ENCODE measurements at regions not wholly inside any gene's neighbourhood (a gene's known extent, or its start where the extent isn't known, plus 50 kb on each side); places are given as distances from the start of the nearest gene placed in this dataset.

DNA sequence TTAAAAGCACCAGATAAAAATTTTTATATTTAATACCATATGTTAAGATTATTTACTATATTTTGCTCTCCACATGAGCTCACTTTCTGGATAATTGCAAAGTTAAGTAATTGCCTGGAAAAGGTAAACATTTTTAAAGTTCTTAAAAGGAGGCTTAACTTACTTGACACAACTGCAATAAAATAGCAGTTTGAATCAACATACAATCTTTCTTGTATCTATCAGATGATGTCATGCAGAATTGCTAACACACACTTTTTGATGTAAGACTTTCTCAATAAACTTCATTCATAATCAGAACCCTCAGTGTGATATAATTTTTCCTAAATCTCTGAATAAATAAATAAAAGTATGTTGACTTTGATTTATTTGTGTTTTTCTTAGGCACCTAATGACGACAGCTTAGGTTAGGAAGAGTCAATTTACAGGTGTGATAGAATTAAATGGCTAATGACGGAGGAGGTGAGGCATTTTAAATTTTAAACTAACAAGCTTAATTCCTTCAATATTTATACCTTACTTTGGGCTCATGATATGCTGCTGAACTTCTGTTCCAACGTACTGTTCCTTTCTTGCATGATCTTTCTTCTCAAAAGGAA, 99.5 kb downstream of the LYPLAL1 start:
- H4K20me1 ChIP-seq (ENCODE audit: insufficient read depth, low read length, poor library complexity, severe bottlenecking): no peaks in the 10 kb centered on the region
- no peak overlapping the region for H3K4me3 ChIP-seq (ENCODE audit: low read length, poor library complexity, severe bottlenecking)
- no peak overlapping the region for H3K4me2 ChIP-seq (ENCODE audit: low read depth, low read length, poor library complexity, severe bottlenecking)
- H3F3A ChIP-seq (ENCODE audit: low read depth): no peaks in the 10 kb centered on the region
- H3K79me2 ChIP-seq (ENCODE audit: insufficient read depth, low read length): no peaks in the 10 kb centered on the region
- H3K4me1 ChIP-seq (ENCODE audit: insufficient read depth, low read length, poor library complexity, severe bottlenecking): no peaks in the 10 kb centered on the region
- H3K9ac ChIP-seq (ENCODE audit: low read depth, low read length, poor library complexity, severe bottlenecking): no peak overlapping the region
- no peaks in the 10 kb centered on the region for H3K9me3 ChIP-seq (ENCODE audit: insufficient read depth, low read depth, low read length)
- H3K9me2 ChIP-seq (replicated peaks; ENCODE audit: low read depth, low read length): no peaks in the 10 kb centered on the region
- no peak for TF ChIP-seq EZH2phosphoT487 (IDR thresholded peaks at IDR 0.05; ENCODE audit: borderline replicate concordance)
- TF ChIP-seq, protein P1, sequence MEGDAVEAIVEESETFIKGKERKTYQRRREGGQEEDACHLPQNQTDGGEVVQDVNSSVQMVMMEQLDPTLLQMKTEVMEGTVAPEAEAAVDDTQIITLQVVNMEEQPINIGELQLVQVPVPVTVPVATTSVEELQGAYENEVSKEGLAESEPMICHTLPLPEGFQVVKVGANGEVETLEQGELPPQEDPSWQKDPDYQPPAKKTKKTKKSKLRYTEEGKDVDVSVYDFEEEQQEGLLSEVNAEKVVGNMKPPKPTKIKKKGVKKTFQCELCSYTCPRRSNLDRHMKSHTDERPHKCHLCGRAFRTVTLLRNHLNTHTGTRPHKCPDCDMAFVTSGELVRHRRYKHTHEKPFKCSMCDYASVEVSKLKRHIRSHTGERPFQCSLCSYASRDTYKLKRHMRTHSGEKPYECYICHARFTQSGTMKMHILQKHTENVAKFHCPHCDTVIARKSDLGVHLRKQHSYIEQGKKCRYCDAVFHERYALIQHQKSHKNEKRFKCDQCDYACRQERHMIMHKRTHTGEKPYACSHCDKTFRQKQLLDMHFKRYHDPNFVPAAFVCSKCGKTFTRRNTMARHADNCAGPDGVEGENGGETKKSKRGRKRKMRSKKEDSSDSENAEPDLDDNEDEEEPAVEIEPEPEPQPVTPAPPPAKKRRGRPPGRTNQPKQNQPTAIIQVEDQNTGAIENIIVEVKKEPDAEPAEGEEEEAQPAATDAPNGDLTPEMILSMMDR (conservative IDR thresholded peaks at IDR 0.05; ENCODE audit: low read length): no peak
- H2AFZ ChIP-seq (ENCODE audit: low read length): no peak overlapping the region
- H3K36me3 ChIP-seq (ENCODE audit: insufficient read depth, low read length): no peaks in the 10 kb centered on the region
- H3K27me3 ChIP-seq (ENCODE audit: insufficient read depth, low read length, poor library complexity, severe bottlenecking): no peaks in the 10 kb centered on the region

DNA sequence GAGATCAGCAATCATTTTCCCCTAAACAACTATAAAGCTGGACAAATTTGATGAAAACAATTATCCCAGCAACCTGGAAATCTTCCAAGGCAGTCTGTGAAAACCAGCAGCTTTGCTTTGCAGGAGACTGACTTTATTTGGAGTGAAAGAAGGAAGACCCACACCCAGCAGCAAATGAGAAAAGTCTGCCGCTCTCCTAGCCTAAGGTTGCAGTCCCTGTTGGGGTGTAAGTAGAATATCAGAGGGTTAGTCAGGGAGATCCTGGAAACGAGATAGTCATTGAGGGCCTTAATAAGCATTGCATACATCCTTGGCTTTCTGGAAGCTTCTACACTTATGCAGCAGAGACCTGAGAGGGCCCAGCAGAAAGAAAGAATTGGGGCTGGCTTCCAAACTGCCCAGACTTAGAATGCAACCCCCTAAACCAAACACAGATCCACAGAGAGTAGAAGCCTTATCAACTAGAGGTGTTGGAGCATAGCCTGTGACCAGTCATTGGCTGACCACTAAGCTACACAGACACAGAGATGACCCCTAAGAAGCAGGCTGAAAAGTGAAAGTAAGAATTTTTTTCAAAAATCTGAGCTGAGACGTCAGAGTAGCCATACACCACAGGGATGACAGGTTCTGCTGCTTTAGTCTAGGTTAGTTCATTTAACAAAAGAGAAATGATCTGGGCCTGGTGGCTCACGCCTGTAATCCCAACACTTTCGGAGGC, 98.3 kb downstream of the LYPLAL1 start:
- H4K20me1 ChIP-seq (ENCODE audit: insufficient read depth, low read length, poor library complexity, severe bottlenecking): no peaks in the 10 kb centered on the region
- H2AFZ ChIP-seq (ENCODE audit: low read length): no peak overlapping the region
- H3K9ac ChIP-seq (ENCODE audit: low read depth, low read length, poor library complexity, severe bottlenecking): no peak overlapping the region

DNA sequence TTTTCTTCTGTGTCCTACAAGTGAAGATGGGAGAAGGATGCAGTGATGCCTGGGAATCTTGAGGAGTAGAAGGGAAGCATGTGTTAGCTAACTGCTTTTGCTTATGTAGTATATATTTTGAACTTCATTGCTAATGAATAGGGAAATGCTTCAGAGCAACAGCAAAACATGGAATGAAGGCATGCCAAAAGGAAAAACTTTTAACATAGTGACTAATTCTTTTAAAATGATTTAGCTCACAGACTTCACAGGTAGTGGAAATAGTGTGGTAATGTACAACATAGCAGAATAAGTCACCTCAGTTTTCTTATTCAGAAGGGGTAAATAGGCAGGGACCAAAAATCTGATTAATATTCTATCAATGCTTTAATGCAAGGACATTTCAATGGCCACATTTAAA, 95.5 kb downstream of the LYPLAL1 start:
- Histone ChIP-seq H3K9ac (ENCODE audit: low read depth, low read length, poor library complexity, severe bottlenecking) (no peak overlapping the region), H3K79me2 (ENCODE audit: insufficient read depth, low read length) (no peaks in the 10 kb centered on the region), H3K9me3 (ENCODE audit: insufficient read depth, low read depth, low read length) (no peaks in the 10 kb centered on the region), H3K36me3 (ENCODE audit: insufficient read depth, low read length) (no peaks in the 10 kb centered on the region), H3K27me3 (ENCODE audit: insufficient read depth, low read length, poor library complexity, severe bottlenecking) (no peaks in the 10 kb centered on the region), H2AFZ (ENCODE audit: low read length) (no peak overlapping the region), H4K20me1 (ENCODE audit: insufficient read depth, low read length, poor library complexity, severe bottlenecking) (no peaks in the 10 kb centered on the region), H3K4me2 (ENCODE audit: low read depth, low read length, poor library complexity, severe bottlenecking) (no peak overlapping the region), H3K4me1 (ENCODE audit: insufficient read depth, low read length, poor library complexity, severe bottlenecking) (no peaks in the 10 kb centered on the region), H3K4me3 (ENCODE audit: low read length, poor library complexity, severe bottlenecking) (no peak overlapping the region), H3F3A (ENCODE audit: low read depth) (no peaks in the 10 kb centered on the region), H3K9me2 (replicated peaks; ENCODE audit: low read depth, low read length) (no peaks in the 10 kb centered on the region)
- TF ChIP-seq, protein P1 (conservative IDR thresholded peaks at IDR 0.05; ENCODE audit: low read length): no peak

More for the DNA sequence above, 98.3 kb downstream of the LYPLAL1 start:
- Histone ChIP-seq H3K4me1 (ENCODE audit: insufficient read depth, low read length, poor library complexity, severe bottlenecking) (no peaks in the 10 kb centered on the region), H3K9me3 (ENCODE audit: insufficient read depth, low read depth, low read length) (no peaks in the 10 kb centered on the region), H3K9me2 (replicated peaks; ENCODE audit: low read depth, low read length) (no peaks in the 10 kb centered on the region), H3K36me3 (ENCODE audit: insufficient read depth, low read length) (no peaks in the 10 kb centered on the region), H3K79me2 (ENCODE audit: insufficient read depth, low read length) (no peaks in the 10 kb centered on the region), H3K4me3 (ENCODE audit: low read length, poor library complexity, severe bottlenecking) (no peak overlapping the region), H3K4me2 (ENCODE audit: low read depth, low read length, poor library complexity, severe bottlenecking) (no peak overlapping the region), H3F3A (ENCODE audit: low read depth) (no peaks in the 10 kb centered on the region), H3K27me3 (ENCODE audit: insufficient read depth, low read length, poor library complexity, severe bottlenecking) (no peaks in the 10 kb centered on the region)
- no peak for TF ChIP-seq EZH2phosphoT487 (IDR thresholded peaks at IDR 0.05; ENCODE audit: borderline replicate concordance)
- TF ChIP-seq, protein P1 (conservative IDR thresholded peaks at IDR 0.05; ENCODE audit: low read length): no peak
